Endothelial cell of umbilical vein (primary cell): ENCODE measurements at regions not wholly inside any gene's neighbourhood (a gene's known extent, or its start where the extent isn't known, plus 50 kb on each side); places are given as distances from the start of the nearest gene placed in this dataset.

Experiments used
- JUN ChIP-seq: IDR thresholded peaks from 2 replicates; pipeline ENCODE4 v1.6.1; 2011; ENCODE audit warnings: borderline replicate concordance, low read depth; ENCODE audit not compliant: insufficient read length, insufficient read depth
- POLR2A ChIP-seq: IDR thresholded peaks from 2 replicates; pipeline ENCODE4 v1.6.1; 2012; ENCODE audit warnings: low read depth, mild to moderate bottlenecking, control low read depth, low read length
- TF ChIP-seq, protein P1 (sequence below), 2 donors: IDR thresholded peaks; 1 replicate in 1 of 2; 2 replicates in 1 of 2; pipeline ENCODE4 v1.5.1; 2011; ENCODE audit warnings: low read length in 2 of 2, mild to moderate bottlenecking in 2 of 2, moderate library complexity in 2 of 2, control low read depth in 1 of 2, inconsistent platforms in 1 of 2, low read depth in 1 of 2; ENCODE audit not compliant: insufficient read depth in 1 of 2; ENCODE audit errors: extremely low read depth in 1 of 2

GRCh38 chr16:79456036-79456435 lies 144.5 kb downstream of the MAF start:
- TF ChIP-seq, protein P1, sequence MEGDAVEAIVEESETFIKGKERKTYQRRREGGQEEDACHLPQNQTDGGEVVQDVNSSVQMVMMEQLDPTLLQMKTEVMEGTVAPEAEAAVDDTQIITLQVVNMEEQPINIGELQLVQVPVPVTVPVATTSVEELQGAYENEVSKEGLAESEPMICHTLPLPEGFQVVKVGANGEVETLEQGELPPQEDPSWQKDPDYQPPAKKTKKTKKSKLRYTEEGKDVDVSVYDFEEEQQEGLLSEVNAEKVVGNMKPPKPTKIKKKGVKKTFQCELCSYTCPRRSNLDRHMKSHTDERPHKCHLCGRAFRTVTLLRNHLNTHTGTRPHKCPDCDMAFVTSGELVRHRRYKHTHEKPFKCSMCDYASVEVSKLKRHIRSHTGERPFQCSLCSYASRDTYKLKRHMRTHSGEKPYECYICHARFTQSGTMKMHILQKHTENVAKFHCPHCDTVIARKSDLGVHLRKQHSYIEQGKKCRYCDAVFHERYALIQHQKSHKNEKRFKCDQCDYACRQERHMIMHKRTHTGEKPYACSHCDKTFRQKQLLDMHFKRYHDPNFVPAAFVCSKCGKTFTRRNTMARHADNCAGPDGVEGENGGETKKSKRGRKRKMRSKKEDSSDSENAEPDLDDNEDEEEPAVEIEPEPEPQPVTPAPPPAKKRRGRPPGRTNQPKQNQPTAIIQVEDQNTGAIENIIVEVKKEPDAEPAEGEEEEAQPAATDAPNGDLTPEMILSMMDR (IDR thresholded peaks at IDR 0.05; ENCODE audit: extremely low read depth in 1 of 2, insufficient read depth in 1 of 2, low read depth in 1 of 2, low read length in 2 of 2), result no peak
- TF ChIP-seq JUN (no peak), POLR2A (no peak)
